Nephron progenitor cell (in vitro differentiated cells): ENCODE measurements at regions not wholly inside any gene's neighbourhood (a gene's known extent, or its start where the extent isn't known, plus 50 kb on each side); places are given as distances from the start of the nearest gene placed in this dataset.

Source experiments
- DNase-seq: peaks from one replicate; pipeline ENCODE4 v3.0.0; 2021
- H3K27ac Mint-ChIP-seq: 2 replicates; pipeline ENCODE4 v1.8.0; 2021; ENCODE audit warnings: mild to moderate bottlenecking, moderate library complexity, mixed read lengths
- H3K27me3 Mint-ChIP-seq: 2 replicates; pipeline ENCODE4 v1.8.0; 2021; ENCODE audit warnings: mild to moderate bottlenecking, low read depth, mixed read lengths; ENCODE audit not compliant: poor library complexity
- H3K36me3 Mint-ChIP-seq: 2 replicates; pipeline ENCODE4 v1.8.0; 2021; ENCODE audit warnings: low read depth, mixed read lengths
- H3K4me1 Mint-ChIP-seq: 2 replicates; pipeline ENCODE4 v1.8.0; 2021; ENCODE audit warnings: mixed read lengths
- H3K4me3 Mint-ChIP-seq: 2 replicates; pipeline ENCODE4 v1.8.0; 2021; ENCODE audit warnings: mild to moderate bottlenecking, moderate library complexity, mixed read lengths
- H3K9me3 Mint-ChIP-seq: 2 replicates; pipeline ENCODE4 v1.8.0; 2021; ENCODE audit warnings: mild to moderate bottlenecking, moderate library complexity, mixed read lengths
- CTCF ChIP-seq: fragments of 200-600 bp; sonication (generic); IDR thresholded peaks from 2 replicates; pipeline ENCODE4 v1.5.0; 2021; ENCODE audit warnings: antibody characterized with exemption

GRCh38 chr20:11271920-11272594 lies 598.3 kb upstream of the JAG1 start:
- no peak for DNase-seq
- Mint-ChIP-seq H3K27ac (no peak overlapping the region), H3K4me3 (no peak overlapping the region), H3K4me1 (peaks cover 83% of the 10 kb centered on the region), H3K36me3 (no peaks in the 10 kb centered on the region), H3K9me3 (no peaks in the 10 kb centered on the region), H3K27me3 (peaks cover 3% of the 10 kb centered on the region)
- TF ChIP-seq CTCF, result no peak

GRCh38 chr20:11274141-11274594 lies 600.4 kb upstream of the JAG1 start:
- Mint-ChIP-seq H3K4me1 (peaks cover 82% of the 10 kb centered on the region), H3K4me3 (no peak overlapping the region), H3K27me3 (peaks cover 6% of the 10 kb centered on the region), H3K36me3 (no peaks in the 10 kb centered on the region), H3K27ac (no peak overlapping the region), H3K9me3 (peaks cover 7% of the 10 kb centered on the region)
- TF ChIP-seq CTCF, result peak; percentile 63
- DNase-seq, result peak; percentile 36

- H3K27me3 Mint-ChIP-seq, result peaks cover 3% of the 10 kb centered on the region
- DNase-seq, result no peak
- H3K27ac Mint-ChIP-seq, result peak overlapping the region; percentile 41
- no peaks in the 10 kb centered on the region for H3K36me3 Mint-ChIP-seq
- H3K4me1 Mint-ChIP-seq, result peaks cover 68% of the 10 kb centered on the region
- no peak for TF ChIP-seq CTCF
- H3K9me3 Mint-ChIP-seq, result peaks cover 13% of the 10 kb centered on the region
- H3K4me3 Mint-ChIP-seq, result no peak overlapping the region
These were observed 601.9 kb upstream of the JAG1 start for GRCh38 chr20:11275740-11276139.

GRCh38 chr20:11277170-11277569 lies 603.4 kb upstream of the JAG1 start:
- Mint-ChIP-seq H3K27ac (no peak overlapping the region), H3K4me3 (no peak overlapping the region), H3K27me3 (peaks cover 3% of the 10 kb centered on the region), H3K36me3 (no peaks in the 10 kb centered on the region), H3K4me1 (peaks cover 54% of the 10 kb centered on the region), H3K9me3 (peaks cover 13% of the 10 kb centered on the region)
- no peak for TF ChIP-seq CTCF
- no peak for DNase-seq

GRCh38 chr20:11277858-11278257 lies 604.1 kb upstream of the JAG1 start:
- DNase-seq, result no peak
- Mint-ChIP-seq H3K27me3 (peaks cover 5% of the 10 kb centered on the region), H3K36me3 (no peaks in the 10 kb centered on the region), H3K9me3 (peaks cover 13% of the 10 kb centered on the region), H3K4me3 (no peak overlapping the region), H3K27ac (no peak overlapping the region), H3K4me1 (peaks cover 47% of the 10 kb centered on the region)
- TF ChIP-seq CTCF, result no peak

- peaks cover 5% of the 10 kb centered on the region for H3K27me3 Mint-ChIP-seq
- no peaks in the 10 kb centered on the region for H3K36me3 Mint-ChIP-seq
- peaks cover 13% of the 10 kb centered on the region for H3K9me3 Mint-ChIP-seq
- H3K4me3 Mint-ChIP-seq, result no peak overlapping the region
- DNase-seq, result no peak
- TF ChIP-seq CTCF, result no peak
- peaks cover 41% of the 10 kb centered on the region for H3K4me1 Mint-ChIP-seq
- H3K27ac Mint-ChIP-seq, result no peak overlapping the region
These were observed 604.7 kb upstream of the JAG1 start for GRCh38 chr20:11278461-11278860.
